ENCODE measurements at regions not wholly inside any gene's neighbourhood (a gene's known extent, or its start where the extent isn't known, plus 50 kb on each side); places are given as distances from the start of the nearest gene placed in this dataset.

- Histone ChIP-seq H3K27ac (ENCODE audit: low read depth, low read length) (no peak overlapping the region), H3K36me3 (ENCODE audit: insufficient read depth, low read length) (no peaks in the 10 kb centered on the region), H3K27me3 (ENCODE audit: insufficient read depth, low read length) (no peaks in the 10 kb centered on the region), H3K4me1 (ENCODE audit: insufficient read depth, low read length) (no peaks in the 10 kb centered on the region), H3K9me3 (ENCODE audit: control insufficient read depth in 1 of 2, low read length in 2 of 2) (no peaks in the 10 kb centered on the region), H3K4me3 (ENCODE audit: low read length in 2 of 2) (no peak overlapping the region)
- no peak for DNase-seq
- peaks cover 0 to 14% (median 6%) of the 10 kb centered on the region in 8 donors for H3K9me3 Mint-ChIP-seq
- CTCF ChIA-PET (ENCODE audit: partially characterized antibody) = no interaction called here
- H3K4me1 Mint-ChIP-seq = no peaks in the 10 kb centered on the region
- H3K27me3 Mint-ChIP-seq = no peaks in the 10 kb centered on the region
- POLR2A ChIA-PET (ENCODE audit: partially characterized antibody) = no interaction called here
- intact Hi-C loops (cut with micrococcal nuclease) = no loop called here
- H3K4me3 Mint-ChIP-seq = no peak overlapping the region
- H3K27ac Mint-ChIP-seq = no peak overlapping the region
- no peaks in the 10 kb centered on the region for H3K36me3 Mint-ChIP-seq
These were observed 213.8 kb downstream of the SI start for GRCh38 chr3:164864454-164864853.

DNA sequence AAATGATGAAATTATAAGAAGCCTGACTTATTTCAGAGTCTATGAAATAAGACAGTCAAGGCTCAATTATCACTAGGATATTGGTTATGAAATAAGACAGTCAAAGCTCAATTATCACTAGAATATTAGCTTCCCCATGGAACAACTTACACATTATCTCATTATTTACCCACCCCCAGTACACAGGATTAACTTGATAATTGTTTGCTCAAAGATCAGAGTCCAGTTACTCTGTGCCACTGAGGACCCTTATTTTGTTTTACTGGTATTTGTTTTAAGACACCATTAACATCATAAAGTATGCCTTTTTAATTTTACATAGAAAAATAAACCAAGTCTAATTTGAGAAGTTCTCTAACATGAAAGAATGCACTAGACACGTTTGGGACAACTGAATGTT, 225.4 kb downstream of the SI start:
- no peak overlapping the region for H3K27ac ChIP-seq (ENCODE audit: low read depth, low read length)
- Mint-ChIP-seq H3K9me3 (peaks cover 0 to 6% (median 0%) of the 10 kb centered on the region in 8 donors), H3K36me3 (no peaks in the 10 kb centered on the region), H3K27ac (no peak overlapping the region), H3K4me3 (no peak overlapping the region), H3K4me1 (no peaks in the 10 kb centered on the region), H3K27me3 (no peaks in the 10 kb centered on the region)
- H3K9me3 ChIP-seq (ENCODE audit: control insufficient read depth in 1 of 2, low read length in 2 of 2) = no peaks in the 10 kb centered on the region
- no peaks in the 10 kb centered on the region for H3K4me1 ChIP-seq (ENCODE audit: insufficient read depth, low read length)
- H3K4me3 ChIP-seq (ENCODE audit: low read length in 2 of 2) = no peak overlapping the region
- intact Hi-C loops (cut with micrococcal nuclease) = no loop called here
- no peaks in the 10 kb centered on the region for H3K27me3 ChIP-seq (ENCODE audit: insufficient read depth, low read length)
- ChIA-PET CTCF (ENCODE audit: partially characterized antibody) (no interaction called here), POLR2A (ENCODE audit: partially characterized antibody) (no interaction called here)
- DNase-seq = no peak
- no peaks in the 10 kb centered on the region for H3K36me3 ChIP-seq (ENCODE audit: insufficient read depth, low read length)

DNA sequence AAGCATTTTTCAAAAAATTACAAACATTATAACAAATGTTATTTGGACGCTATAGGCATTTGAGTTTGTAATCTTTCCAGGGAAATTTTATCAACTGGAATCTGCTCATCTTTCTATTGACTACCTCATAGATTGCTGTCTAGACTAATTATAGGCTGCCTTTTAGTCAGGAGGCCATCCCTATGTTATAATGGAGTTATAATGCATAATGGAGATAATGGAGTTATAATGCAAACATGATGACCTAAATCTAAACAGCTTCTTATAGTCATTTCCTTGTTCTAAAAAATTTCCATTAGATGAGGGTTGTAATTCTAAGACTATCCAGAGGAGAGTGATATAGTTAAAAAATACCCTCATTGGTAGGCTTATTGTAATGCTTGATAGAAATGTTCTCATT, 226.4 kb downstream of the SI start:
- Histone ChIP-seq H3K9me3 (ENCODE audit: control insufficient read depth in 1 of 2, low read length in 2 of 2) (no peaks in the 10 kb centered on the region), H3K4me3 (ENCODE audit: low read length in 2 of 2) (no peak overlapping the region), H3K36me3 (ENCODE audit: insufficient read depth, low read length) (no peaks in the 10 kb centered on the region), H3K27ac (ENCODE audit: low read depth, low read length) (no peak overlapping the region), H3K4me1 (ENCODE audit: insufficient read depth, low read length) (no peaks in the 10 kb centered on the region), H3K27me3 (ENCODE audit: insufficient read depth, low read length) (no peaks in the 10 kb centered on the region)
- Mint-ChIP-seq H3K27ac (no peak overlapping the region), H3K27me3 (no peaks in the 10 kb centered on the region), H3K4me3 (no peak overlapping the region), H3K9me3 (peaks cover 0 to 6% (median 0%) of the 10 kb centered on the region in 8 donors), H3K36me3 (no peaks in the 10 kb centered on the region), H3K4me1 (no peaks in the 10 kb centered on the region)
- intact Hi-C loops (cut with micrococcal nuclease) = no loop called here
- ChIA-PET POLR2A (ENCODE audit: partially characterized antibody) (no interaction called here), CTCF (ENCODE audit: partially characterized antibody) (no interaction called here)
- DNase-seq = no peak

GRCh38 chr3:164851204-164851603, 227.1 kb downstream of the SI start:
- DNase-seq = no peak
- Histone ChIP-seq H3K27me3 (ENCODE audit: insufficient read depth, low read length) (no peaks in the 10 kb centered on the region), H3K4me3 (ENCODE audit: low read length in 2 of 2) (no peak overlapping the region), H3K27ac (ENCODE audit: low read depth, low read length) (no peak overlapping the region), H3K4me1 (ENCODE audit: insufficient read depth, low read length) (no peaks in the 10 kb centered on the region), H3K36me3 (ENCODE audit: insufficient read depth, low read length) (no peaks in the 10 kb centered on the region), H3K9me3 (ENCODE audit: control insufficient read depth in 1 of 2, low read length in 2 of 2) (no peaks in the 10 kb centered on the region)
- no peak overlapping the region for H3K27ac Mint-ChIP-seq
- peaks cover 0 to 5% (median 0%) of the 10 kb centered on the region in 8 donors for H3K9me3 Mint-ChIP-seq
- intact Hi-C loops (cut with micrococcal nuclease) = no loop called here
- H3K4me3 Mint-ChIP-seq = no peak overlapping the region
- H3K36me3 Mint-ChIP-seq = no peaks in the 10 kb centered on the region
- POLR2A ChIA-PET (ENCODE audit: partially characterized antibody) = no interaction called here
- H3K4me1 Mint-ChIP-seq = no peaks in the 10 kb centered on the region
- no peaks in the 10 kb centered on the region for H3K27me3 Mint-ChIP-seq
- CTCF ChIA-PET (ENCODE audit: partially characterized antibody) = no interaction called here

GRCh38 chr3:164848923-164849322, 229.4 kb downstream of the SI start:
- no peaks in the 10 kb centered on the region for H3K27me3 ChIP-seq (ENCODE audit: insufficient read depth, low read length)
- Mint-ChIP-seq H3K4me1 (no peaks in the 10 kb centered on the region), H3K27me3 (no peaks in the 10 kb centered on the region), H3K36me3 (no peaks in the 10 kb centered on the region), H3K27ac (no peak overlapping the region), H3K4me3 (no peak overlapping the region), H3K9me3 (peaks cover 0 to 3% (median 0%) of the 10 kb centered on the region in 8 donors)
- H3K4me3 ChIP-seq (ENCODE audit: low read length in 2 of 2) = no peak overlapping the region
- H3K9me3 ChIP-seq (ENCODE audit: control insufficient read depth in 1 of 2, low read length in 2 of 2) = no peaks in the 10 kb centered on the region
- H3K4me1 ChIP-seq (ENCODE audit: insufficient read depth, low read length) = no peaks in the 10 kb centered on the region
- ChIA-PET CTCF (ENCODE audit: partially characterized antibody) (no interaction called here), POLR2A (ENCODE audit: partially characterized antibody) (no interaction called here)
- no peak for DNase-seq
- H3K36me3 ChIP-seq (ENCODE audit: insufficient read depth, low read length) = no peaks in the 10 kb centered on the region
- intact Hi-C loops (cut with micrococcal nuclease) = no loop called here
- no peak overlapping the region for H3K27ac ChIP-seq (ENCODE audit: low read depth, low read length)

DNA sequence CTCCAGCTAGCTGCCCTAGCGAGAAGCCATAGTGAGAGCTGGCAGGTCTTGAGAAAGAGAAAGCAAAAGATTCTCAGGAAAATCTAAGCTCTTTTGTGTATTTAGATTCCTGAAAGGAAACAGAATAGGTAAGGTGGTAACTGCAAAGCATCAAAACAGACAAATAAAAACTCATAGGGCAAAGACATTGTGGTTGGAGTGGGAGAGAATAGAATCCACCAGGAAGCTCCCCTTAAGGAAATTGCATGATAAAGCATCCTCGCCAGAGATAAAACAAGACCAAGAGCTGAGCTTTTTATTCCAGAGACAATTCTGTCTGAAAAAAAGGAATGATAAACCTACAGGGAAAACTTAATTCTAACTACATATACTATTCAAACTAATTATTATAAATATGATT, 232.6 kb downstream of the SI start:
- intact Hi-C loops (cut with micrococcal nuclease) = no loop called here
- H3K4me3 Mint-ChIP-seq = no peak overlapping the region
- Histone ChIP-seq H3K27me3 (ENCODE audit: insufficient read depth, low read length) (no peaks in the 10 kb centered on the region), H3K36me3 (ENCODE audit: insufficient read depth, low read length) (no peaks in the 10 kb centered on the region), H3K4me3 (ENCODE audit: low read length in 2 of 2) (no peak overlapping the region), H3K4me1 (ENCODE audit: insufficient read depth, low read length) (no peaks in the 10 kb centered on the region), H3K9me3 (ENCODE audit: control insufficient read depth in 1 of 2, low read length in 2 of 2) (no peaks in the 10 kb centered on the region), H3K27ac (ENCODE audit: low read depth, low read length) (no peak overlapping the region)
- no peaks in the 10 kb centered on the region for H3K27me3 Mint-ChIP-seq
- ChIA-PET CTCF (ENCODE audit: partially characterized antibody) (no interaction called here), POLR2A (ENCODE audit: partially characterized antibody) (no interaction called here)
- H3K4me1 Mint-ChIP-seq = no peaks in the 10 kb centered on the region
- H3K27ac Mint-ChIP-seq = no peak overlapping the region
- no peaks in the 10 kb centered on the region for H3K36me3 Mint-ChIP-seq
- no peak for DNase-seq
- H3K9me3 Mint-ChIP-seq = peaks cover 0 to 5% (median 3%) of the 10 kb centered on the region in 8 donors

DNA sequence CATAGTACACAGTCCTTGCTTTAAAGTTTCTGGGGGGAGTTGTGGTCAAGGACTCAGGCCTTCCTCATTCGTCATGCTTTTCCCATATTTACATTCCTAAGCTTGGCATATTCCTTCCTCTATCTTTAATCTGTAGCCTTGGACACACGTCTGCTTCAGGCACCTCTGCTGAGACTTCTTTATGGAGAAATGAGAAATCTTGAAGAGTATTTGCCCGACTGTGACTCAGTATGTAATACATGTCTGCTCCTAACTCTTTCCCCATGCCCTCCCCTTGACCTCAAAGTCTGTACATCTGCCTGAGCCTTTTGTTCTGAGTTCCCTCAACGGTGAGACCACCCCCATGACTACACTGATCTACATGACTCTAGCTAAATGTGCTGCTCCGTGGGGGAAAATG, 246.1 kb downstream of the SI start:
- H3K36me3 ChIP-seq (ENCODE audit: insufficient read depth, low read length) = no peaks in the 10 kb centered on the region
- DNase-seq = no peak
- Mint-ChIP-seq H3K4me1 (no peaks in the 10 kb centered on the region), H3K27me3 (no peaks in the 10 kb centered on the region), H3K9me3 (peaks cover 0 to 8% (median under 1%) of the 10 kb centered on the region in 8 donors), H3K36me3 (no peaks in the 10 kb centered on the region), H3K27ac (peak overlapping the region in 1 of 7 donors; percentile 53), H3K4me3 (no peak overlapping the region)
- H3K9me3 ChIP-seq (ENCODE audit: control insufficient read depth in 1 of 2, low read length in 2 of 2) = no peaks in the 10 kb centered on the region
- no peak overlapping the region for H3K27ac ChIP-seq (ENCODE audit: low read depth, low read length)
- no peaks in the 10 kb centered on the region for H3K27me3 ChIP-seq (ENCODE audit: insufficient read depth, low read length)
- intact Hi-C loops (cut with micrococcal nuclease) = no loop called here
- no peak overlapping the region for H3K4me3 ChIP-seq (ENCODE audit: low read length in 2 of 2)
- POLR2A ChIA-PET (ENCODE audit: partially characterized antibody) = no interaction called here
- no peaks in the 10 kb centered on the region for H3K4me1 ChIP-seq (ENCODE audit: insufficient read depth, low read length)
- CTCF ChIA-PET (ENCODE audit: partially characterized antibody) = no interaction called here

DNA sequence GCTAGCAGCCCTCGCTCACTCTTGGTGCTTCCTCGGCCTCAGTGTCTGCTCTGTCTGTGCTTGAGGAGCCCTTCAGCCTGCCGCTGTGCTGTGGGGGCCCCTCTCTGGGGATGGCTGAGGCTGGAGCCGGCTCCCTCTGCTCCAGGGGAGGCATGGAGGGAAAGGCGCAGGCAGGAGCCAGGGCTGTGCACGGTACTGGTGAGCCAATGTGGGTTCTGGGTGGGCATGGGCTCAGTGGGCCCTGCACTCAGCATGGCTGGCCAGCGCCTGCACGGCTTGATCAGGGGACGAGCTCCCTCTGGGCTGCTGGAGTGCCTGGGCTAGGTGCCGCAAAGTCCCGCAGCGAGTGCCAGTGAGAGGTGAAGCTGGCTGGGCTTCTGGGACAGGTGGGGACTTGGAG, 260.0 kb downstream of the SI start:
- Histone ChIP-seq H3K27me3 (ENCODE audit: insufficient read depth, low read length) (no peaks in the 10 kb centered on the region), H3K36me3 (ENCODE audit: insufficient read depth, low read length) (no peaks in the 10 kb centered on the region), H3K9me3 (ENCODE audit: control insufficient read depth in 1 of 2, low read length in 2 of 2) (no peaks in the 10 kb centered on the region), H3K27ac (ENCODE audit: low read depth, low read length) (no peak overlapping the region), H3K4me3 (ENCODE audit: low read length in 2 of 2) (no peak overlapping the region), H3K4me1 (ENCODE audit: insufficient read depth, low read length) (no peaks in the 10 kb centered on the region)
- Mint-ChIP-seq H3K4me3 (no peak overlapping the region), H3K27ac (no peak overlapping the region), H3K27me3 (no peaks in the 10 kb centered on the region), H3K4me1 (no peaks in the 10 kb centered on the region), H3K9me3 (peaks cover 0 to 12% (median 6%) of the 10 kb centered on the region in 8 donors), H3K36me3 (no peaks in the 10 kb centered on the region)
- no peak for DNase-seq
- ChIA-PET POLR2A (ENCODE audit: partially characterized antibody) (no interaction called here), CTCF (ENCODE audit: partially characterized antibody) (no interaction called here)
- intact Hi-C loops (cut with micrococcal nuclease) = no loop called here

Data from CD4-positive, alpha-beta memory T cell (primary cell).